ENCODE measurements at regions not wholly inside any gene's neighbourhood (a gene's known extent, or its start where the extent isn't known, plus 50 kb on each side); places are given as distances from the start of the nearest gene placed in this dataset.

DNA sequence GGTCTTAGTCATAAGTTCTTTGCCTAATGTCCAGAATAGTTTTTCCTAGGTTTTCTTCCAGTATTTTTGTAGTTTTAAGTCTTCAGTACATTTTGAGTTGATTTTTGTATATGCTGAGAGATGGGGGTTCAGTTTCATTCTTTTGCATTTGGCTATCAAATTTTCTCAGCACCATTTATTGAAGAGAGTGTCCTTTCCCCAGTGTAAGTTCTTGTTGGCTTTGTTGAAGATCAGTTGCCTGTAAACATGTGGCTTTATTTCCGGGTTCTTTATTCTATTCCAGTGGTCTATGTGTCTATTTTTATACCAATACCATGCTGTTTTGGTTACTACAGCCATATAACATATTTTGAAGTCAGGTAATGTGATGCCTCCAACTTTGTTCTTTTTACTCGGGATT lies 87.5 kb upstream of the MYCN start:
- DNase-seq, result no peak
- intact Hi-C loops (cut with DNase I), result no loop called here

DNA sequence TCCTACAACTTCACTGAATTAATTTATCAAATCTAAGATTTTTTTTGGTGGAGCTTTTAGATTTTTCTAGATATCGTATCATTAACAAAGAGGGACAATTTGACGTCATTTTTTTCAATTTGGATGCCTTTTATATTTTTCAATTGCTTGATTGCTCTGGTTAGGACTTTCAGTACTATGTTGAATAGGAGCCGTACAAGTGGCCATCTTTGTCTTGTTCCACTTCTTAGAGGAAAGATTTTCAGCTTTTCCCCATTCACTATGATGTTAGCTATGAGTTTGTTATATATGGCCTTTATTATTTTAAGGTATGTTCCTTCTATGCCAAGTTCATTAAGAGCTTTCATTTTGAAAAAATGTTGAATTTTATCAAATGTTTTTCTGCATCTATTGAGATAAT lies 86.4 kb upstream of the MYCN start:
- DNase-seq, result no peak

DNA sequence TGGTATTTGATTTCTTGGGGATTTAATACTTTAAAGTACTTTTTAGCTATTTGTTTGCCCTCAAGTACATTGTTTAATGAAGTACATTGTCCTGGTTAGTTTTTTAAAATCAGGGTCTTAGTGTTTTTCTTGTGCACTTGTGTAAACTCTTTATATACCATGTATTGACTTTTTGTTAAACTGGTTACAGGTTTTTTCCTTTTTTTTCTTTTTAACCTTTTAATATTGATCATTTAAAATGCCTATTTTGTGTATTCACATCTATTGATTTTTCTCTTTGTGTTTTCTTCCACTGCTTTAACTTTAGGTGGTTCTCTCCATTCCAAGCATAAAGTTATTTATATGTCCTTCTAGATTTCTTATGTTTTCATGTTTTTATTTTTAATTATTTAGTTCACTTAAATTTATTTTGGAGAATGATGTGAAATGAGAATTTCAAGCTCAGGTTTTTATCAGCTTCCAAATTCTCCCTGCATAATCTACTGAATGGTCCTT lies 84.5 kb upstream of the MYCN start:
- intact Hi-C loops (cut with DNase I), result no loop called here
- DNase-seq, result no peak

More for the DNA sequence above, 86.4 kb upstream of the MYCN start:
- intact Hi-C loops (cut with DNase I), result no loop called here

DNA sequence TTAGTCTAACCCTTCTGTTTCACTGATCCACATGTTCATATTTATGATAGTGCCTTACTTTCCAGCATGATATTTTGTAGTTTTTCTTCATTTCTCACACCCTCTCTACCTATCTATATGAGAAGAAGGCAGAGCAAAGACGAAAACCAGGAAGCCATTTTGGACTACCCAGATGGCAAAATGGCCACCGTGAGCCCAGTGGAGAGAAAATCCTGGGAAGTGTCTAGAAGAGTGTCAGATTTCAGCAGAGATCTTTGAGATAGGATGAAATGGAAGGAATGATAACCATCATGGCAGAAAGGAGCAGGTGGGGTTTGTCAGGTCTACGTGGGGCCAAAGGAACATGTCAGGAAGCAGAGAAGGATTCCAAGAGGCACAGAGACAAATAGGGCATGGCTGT lies 84.0 kb upstream of the MYCN start:
- intact Hi-C loops (cut with DNase I), result no loop called here

DNA sequence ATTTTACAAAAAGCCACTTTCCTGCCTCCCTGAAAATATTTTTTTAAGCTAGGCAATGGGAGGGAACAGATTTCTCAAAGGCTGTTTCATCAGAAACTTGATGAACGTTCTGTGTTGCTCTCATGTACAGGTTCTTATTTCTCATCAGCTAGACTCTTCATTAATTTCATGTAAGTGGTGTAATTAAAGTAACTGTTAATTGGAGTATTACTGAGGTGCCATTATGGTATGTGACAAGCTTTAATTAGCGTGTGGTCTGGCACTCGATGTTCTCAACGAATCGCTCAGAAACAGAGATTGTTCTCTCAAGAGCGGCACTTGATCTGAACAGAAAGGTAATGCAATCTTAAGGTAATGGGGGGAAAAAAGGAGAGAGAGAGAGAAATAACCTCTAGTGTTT lies 81.9 kb upstream of the MYCN start:
- no peak for DNase-seq
- intact Hi-C loops (cut with DNase I), result no loop called here

More for the DNA sequence above, 84.0 kb upstream of the MYCN start:
- DNase-seq, result no peak

DNA sequence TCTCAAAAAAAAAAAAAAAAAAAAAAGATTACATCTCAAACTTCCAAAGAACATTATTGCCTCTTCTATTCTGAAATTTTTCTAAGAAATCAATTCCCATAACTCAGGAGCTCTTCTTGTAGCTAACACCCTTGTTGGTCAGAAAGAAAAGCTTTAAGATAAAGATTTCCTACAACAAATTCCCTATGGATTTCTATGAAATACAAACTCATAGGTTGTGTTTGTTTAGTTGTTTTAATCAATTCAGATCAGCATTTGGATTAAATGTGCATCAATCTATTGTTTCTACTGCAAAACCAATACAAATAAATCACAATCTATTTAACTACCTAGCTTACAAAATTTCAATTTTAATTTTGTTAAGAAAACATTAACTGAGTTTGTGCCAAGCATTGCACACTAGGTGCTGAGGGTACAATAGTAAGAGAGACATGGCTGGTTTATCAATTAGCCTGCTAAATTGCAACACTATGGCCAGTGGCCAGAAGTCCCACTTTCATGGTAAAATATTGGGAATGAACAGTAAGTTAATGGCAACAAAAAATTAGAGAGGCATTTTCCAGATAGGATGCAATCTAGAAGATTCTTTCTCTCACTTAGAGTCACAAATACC lies 80.2 kb upstream of the MYCN start:
- intact Hi-C loops (cut with DNase I), result no loop called here
- no peak for DNase-seq

DNA sequence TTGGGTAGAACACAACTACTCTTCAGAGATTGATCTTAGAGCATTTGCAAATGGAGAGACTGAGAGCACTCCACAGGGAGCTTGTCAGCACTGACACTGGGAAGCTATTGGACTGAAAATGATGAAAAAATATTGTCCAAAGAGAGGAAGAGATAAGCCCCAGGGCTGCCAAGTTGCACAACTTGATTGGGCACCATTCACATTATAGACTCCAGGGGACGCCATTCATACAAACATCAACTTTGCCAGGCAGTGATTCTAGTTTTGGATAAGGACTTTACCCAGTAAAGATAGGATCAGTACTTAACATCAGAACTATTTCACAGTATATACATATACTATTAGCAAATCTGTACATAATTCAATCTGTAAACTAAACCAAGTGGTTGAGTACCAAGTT lies 79.6 kb upstream of the MYCN start:
- intact Hi-C loops (cut with DNase I), result no loop called here
- no peak for DNase-seq

DNA sequence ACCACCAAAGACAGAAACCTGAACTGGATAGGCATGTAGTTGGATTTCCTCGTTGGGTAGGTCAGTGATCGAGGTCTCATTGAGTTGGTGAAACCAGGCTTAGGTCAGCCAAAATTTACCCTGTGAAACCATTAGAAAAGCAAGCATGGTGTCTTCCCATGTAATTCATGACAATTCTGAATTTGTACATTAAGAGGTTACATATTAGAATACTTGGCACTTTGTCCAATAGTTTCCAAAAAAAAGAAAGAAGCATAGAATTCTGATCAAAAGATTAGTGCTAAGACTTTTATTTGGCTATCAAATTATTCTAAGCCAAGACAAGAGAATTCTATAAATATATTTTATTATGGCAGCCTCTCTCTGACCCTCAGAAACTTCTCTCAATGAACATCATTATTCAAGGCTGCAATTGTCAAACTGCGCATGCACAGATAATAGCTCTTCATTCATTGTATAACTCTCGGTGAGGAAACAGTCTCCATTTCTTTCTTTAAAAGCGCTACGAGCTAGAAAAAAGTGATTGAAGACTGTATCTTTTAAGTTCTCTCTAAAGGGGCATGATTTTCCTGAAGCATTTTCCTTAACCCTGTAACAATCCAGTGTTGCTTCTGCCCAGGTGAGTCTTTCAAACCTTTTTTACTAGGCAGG lies 79.1 kb upstream of the MYCN start:
- DNase-seq, result no peak
- intact Hi-C loops (cut with DNase I), result no loop called here

DNA sequence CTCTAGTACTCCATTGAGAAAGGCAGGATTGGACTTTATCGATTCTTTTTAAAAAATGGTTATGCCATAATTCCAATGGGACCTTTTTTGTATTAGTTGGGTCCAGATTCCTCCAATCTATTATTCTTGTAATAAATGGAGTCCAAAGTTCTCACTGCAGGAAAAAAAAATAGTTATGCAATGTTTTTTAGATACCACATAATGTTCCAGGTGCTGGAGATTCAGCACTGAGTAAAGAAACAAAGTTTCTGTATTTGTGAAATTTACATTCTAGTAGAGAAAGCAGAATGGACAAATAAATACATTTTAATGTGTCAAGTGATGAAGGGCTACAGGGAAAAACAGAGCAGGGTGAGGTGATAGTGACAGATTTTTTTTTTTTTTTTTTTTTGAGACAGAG lies 78.5 kb upstream of the MYCN start:
- DNase-seq, result no peak
- intact Hi-C loops (cut with DNase I), result no loop called here

DNA sequence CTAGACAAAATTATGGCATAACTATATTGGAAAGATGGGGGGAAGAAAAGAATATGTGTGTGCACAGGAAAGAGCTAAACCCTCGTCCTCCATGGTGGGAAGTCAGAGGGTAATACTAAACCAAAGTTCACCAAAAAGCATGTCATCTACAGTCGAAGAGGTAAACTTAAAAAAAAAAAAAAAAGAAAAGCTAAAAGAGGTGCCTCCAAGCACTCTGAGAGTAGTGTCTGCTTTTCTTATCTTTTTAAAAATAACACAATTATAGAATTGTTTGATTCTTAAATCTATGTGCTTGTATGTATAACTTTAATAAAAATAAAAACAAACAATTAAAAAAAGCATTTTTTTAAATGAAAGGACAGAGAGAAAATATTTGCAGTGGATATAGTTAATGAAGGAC lies 77.3 kb upstream of the MYCN start:
- intact Hi-C loops (cut with DNase I), result no loop called here
- DNase-seq, result no peak

DNA sequence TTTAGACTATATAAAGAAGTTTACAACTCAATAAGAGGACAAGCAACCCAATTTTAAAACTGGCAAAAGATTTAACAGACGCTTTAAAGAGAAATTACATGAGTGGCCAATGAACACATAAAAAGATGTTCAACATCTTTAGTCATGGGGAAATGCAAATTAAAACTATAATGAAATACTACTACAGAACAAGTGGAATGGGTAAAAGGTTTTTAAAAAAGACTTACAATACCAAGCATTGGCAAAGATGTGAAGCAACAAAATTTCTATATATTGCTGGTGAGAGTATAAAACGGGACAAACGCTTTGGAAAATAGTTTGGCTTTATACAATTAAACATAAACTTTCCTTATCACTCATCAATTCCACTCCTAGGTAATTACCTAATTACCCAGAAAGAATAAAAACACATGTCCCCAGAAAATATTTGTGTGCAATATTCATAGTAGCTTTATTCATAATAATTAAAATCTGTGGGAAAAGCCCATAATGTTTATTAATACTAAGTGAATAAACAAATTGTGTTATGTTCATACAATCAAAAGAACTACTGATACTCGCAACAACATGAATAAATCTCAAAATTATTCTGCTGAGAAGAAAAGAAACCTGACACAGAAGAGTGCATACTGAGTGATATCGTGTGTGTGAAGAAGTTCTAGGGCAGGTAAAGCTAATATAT lies 76.7 kb upstream of the MYCN start:
- intact Hi-C loops (cut with DNase I), result no loop called here
- no peak for DNase-seq

DNA sequence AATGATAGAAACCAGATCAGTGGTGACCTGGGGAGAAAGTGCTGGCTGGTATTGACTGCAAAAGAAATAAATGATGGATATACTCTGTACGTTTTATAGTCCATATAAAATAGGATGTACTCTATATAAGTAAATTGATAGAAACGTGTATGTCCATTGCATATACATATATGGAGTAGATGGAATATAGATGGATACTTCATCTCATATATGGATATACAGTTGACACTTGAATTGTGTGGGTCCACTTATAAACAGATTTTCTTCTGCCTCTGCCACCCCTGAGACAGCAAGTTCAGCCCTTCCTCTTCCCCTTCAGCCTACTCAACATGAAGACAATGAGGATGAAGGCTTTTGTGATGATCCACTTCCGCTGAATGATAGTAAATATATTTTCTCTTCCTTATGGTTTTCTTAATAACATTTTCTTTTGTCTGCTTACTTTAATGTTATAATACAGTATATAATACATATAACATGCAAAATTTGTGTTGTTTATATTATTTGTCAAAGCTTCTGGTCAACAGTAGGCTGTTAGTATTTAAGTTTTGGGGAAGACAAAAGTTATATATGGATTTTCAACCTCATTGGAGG lies 76.1 kb upstream of the MYCN start:
- intact Hi-C loops (cut with DNase I), result no loop called here
- DNase-seq, result no peak

DNA sequence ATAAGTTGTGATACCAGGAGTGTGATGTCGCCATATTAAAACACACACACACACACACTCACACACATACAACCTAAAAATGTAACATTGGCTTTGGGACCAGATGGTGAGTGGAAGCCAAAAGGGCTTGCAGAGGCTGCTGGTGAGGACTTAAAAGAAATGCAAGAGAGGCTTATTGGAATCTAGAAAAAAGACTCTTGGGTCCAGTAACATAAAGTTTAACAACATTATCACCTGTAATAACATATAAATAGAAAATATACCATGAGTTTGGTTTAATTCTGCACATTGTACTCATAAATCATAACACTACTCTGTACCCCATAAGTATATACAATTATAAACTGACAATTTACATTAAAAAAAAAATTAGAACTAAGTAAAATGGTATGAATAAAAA lies 74.4 kb upstream of the MYCN start:
- intact Hi-C loops (cut with DNase I), result no loop called here

DNA sequence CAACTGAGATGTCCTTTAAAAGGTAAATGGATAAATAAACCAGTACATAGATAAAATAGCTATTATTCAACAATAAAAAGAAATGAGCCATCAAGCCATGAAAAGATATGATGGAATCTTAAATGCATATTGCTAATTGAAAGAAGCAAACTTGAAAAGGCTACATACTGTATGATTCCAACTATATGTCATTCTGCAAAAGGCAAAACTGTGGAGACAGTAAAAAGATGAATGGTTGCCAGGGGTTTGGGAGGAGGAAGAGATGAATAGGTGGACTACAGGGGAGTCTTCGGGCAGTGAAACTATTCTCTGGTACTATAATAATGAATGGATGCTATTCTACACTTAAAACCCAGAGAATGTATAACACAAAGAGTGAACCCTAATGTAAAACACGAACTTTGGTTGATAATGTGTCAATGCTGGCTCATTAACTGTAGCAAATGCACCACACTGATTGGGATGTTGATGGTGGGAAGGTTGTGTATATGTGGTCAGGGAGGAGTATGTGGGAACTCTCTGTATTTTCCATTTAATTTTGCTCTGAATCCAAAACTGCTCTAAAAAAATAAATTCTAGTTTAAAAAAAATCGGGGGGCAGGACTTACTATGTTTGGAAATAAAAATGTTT lies 73.7 kb upstream of the MYCN start:
- intact Hi-C loops (cut with DNase I), result no loop called here
- no peak for DNase-seq

More for the DNA sequence above, 74.4 kb upstream of the MYCN start:
- DNase-seq, result no peak

DNA sequence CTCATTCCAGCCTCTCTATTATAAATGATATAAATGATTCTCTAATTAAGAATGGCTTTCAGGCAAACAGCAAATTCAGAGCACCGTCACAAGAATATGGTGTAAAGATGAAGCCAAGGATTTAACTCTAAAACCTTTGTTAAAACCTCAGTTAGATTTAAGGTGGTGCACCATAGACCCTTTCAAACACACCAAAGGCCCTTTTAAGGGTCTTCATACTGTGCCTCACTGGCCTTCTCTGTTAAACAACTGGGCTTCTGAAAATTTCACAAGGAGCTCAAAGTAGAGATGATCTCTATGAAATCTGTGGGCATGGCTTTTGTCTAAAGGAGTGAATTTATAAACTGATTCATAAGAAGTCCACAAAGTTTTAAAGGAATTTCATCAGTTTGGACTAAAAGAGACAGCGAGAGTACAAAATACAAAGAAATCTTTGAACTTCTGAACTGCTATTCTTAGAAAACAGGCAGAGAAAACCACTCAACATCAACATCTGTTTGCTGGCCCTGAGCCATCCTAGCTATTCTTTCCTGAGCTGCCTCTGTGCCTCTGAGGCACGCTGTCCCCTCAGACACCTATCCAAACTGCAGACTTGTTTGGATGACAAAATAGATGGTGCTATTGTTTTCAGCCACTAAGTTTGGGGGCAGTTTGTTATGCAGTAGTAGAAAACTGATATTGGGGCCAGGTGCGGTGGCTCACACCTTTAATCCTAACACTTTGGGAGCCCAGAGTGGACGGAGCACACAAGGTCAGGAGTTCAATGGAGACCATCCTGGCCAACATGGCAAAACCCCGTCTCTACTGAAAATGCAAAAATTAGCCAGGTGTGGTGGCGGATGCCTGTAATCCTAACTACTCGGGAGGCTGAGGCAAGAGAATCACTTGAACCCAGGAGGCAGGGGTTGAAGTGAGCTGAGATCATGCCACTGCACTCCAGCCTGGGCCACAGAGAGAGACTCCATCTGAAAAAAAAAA lies 72.9 kb upstream of the MYCN start:
- DNase-seq, result no peak
- intact Hi-C loops (cut with DNase I), result loop anchor here (2.0 kb wide), 1 partner anchor 37 kb away; no protein-coding TSS in a partner anchor

DNA sequence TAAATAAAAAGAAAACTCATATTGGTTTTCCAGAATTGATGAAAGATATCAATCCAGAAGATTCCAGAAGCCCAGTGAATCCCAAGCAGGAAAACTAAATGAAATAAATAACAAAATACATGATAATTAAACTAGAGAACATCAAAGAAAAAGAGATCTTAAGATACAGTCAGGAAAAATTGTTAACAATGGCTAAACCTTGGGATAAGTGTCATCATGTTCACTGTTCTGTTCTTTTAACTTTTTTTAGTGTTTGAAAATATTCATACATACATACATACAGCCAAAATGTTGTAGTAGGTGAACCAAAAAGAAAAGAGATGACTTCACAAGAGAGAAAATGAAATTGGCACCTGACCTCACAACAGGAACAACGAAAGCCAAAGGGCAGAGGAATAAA lies 72.2 kb upstream of the MYCN start:
- intact Hi-C loops (cut with DNase I), result loop anchor here (2.0 kb wide), 1 partner anchor 37 kb away; no protein-coding TSS in a partner anchor
- no peak for DNase-seq

DNA sequence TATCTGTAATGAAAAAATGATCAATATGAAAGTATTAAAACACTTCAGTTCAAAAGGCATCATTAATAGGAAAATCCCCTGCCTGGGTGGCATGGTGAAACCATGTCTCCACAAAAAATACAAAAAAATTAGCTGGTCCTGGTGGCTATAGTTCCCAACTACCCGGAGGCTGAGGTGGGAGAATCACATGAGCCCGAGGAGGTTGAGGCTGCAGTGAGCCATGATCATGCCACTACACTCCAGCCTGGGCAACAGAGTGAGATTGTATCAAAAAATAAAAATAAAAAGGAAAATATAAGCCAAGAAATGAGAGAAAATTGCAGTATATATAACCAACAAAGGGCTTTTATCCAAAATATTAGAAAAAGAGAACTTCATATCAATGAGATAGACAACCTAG lies 71.6 kb upstream of the MYCN start:
- intact Hi-C loops (cut with DNase I), result loop anchor here (2.0 kb wide), 1 partner anchor 36 kb away; no protein-coding TSS in a partner anchor
- no peak for DNase-seq

DNA sequence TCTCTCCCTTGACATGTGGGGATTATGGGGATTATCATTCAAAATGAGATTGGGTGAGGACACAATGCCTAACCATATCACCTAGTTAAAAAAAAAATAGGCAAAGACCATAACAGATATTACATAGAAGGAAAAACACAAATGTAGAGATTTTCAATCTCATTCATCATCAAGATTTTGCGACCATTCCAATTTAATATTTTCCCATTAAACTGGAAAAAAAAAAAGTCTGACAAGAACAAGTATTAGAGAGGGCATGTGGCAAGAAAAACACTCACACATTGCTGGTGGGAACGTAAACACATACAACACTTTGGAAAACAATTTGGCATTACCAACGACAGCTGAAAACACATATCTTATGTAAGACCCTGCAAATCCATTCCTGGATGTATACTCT lies 71.0 kb upstream of the MYCN start:
- intact Hi-C loops (cut with DNase I), result loop anchor here (2.0 kb wide), 1 partner anchor 35 kb away; no protein-coding TSS in a partner anchor
- DNase-seq, result no peak
